CD14-positive monocyte (primary cell): ENCODE measurements at regions not wholly inside any gene's neighbourhood (a gene's known extent, or its start where the extent isn't known, plus 50 kb on each side); places are given as distances from the start of the nearest gene placed in this dataset.
A peak's percentile ranks its signal among the peaks of the same experiment; 100 is the strongest.
"Not testable (repeated sequence)": the region's sequence is repeated elsewhere in the genome, so short reads cannot be mapped to it uniquely, and the experiment has no call there.

Source experiments
- DNase-seq, 3 donors: peaks; one replicate each; pipeline ENCODE4 v3.0.0-alpha.2; 2011 to 2022
- H2AFZ ChIP-seq: 2 replicates; pipeline ENCODE4 v1.6.0; 2012; ENCODE audit warnings: mild to moderate bottlenecking, low read depth, low read length, inconsistent platforms; ENCODE audit not compliant: insufficient read depth, poor library complexity, severe bottlenecking
- H3K27ac ChIP-seq, 2 donors: 1 replicate in 1 of 2; 2 replicates in 1 of 2; pipeline ENCODE4 v1.5.1; 2012 to 2013; ENCODE audit warnings: low read length in 2 of 2, control low read depth in 1 of 2, inconsistent platforms in 1 of 2, low read depth in 1 of 2, mild to moderate bottlenecking in 1 of 2
- H3K27me3 ChIP-seq, 2 donors: one replicate each; pipeline versions ENCODE4 v1.6.0 to v1.6.1; 2011 to 2013; ENCODE audit warnings: low read length in 2 of 2; ENCODE audit not compliant: control insufficient read depth in 2 of 2, insufficient read depth in 2 of 2
- H3K36me3 ChIP-seq, 2 donors: replicated peaks in 1 of 2; 1 replicate in 1 of 2; 2 replicates in 1 of 2; pipeline versions ENCODE4 v1.5.1 to v1.6.1; 2012 to 2013; ENCODE audit warnings: low read length in 2 of 2, control low read depth in 1 of 2, inconsistent platforms in 1 of 2, mild to moderate bottlenecking in 1 of 2; ENCODE audit not compliant: insufficient read depth in 2 of 2, control insufficient read depth in 1 of 2
- H3K4me1 ChIP-seq, 2 donors: 1 replicate in 1 of 2; 2 replicates in 1 of 2; pipeline versions ENCODE4 v1.5.1 to v1.6.1; 2012 to 2013; ENCODE audit warnings: low read length in 2 of 2, control low read depth in 1 of 2, inconsistent platforms in 1 of 2, mild to moderate bottlenecking in 1 of 2, moderate library complexity in 1 of 2; ENCODE audit not compliant: insufficient read depth in 2 of 2, control insufficient read depth in 1 of 2
- H3K4me2 ChIP-seq: replicated peaks from 2 replicates; pipeline ENCODE3; 2012; ENCODE audit warnings: low read length, moderate library complexity, mild to moderate bottlenecking; ENCODE audit not compliant: poor library complexity, severe bottlenecking; ENCODE audit errors: extremely low read depth
- H3K4me3 ChIP-seq, 3 experiments: fragments of 200-600 bp in 1 of 3; sonication (generic) in 1 of 3; replicated peaks in 1 of 3; 1 replicate in 2 of 3; 2 replicates in 1 of 3; pipeline ENCODE4 v1.5.1; 2011 to 2013; ENCODE audit warnings: low read length in 3 of 3, mild to moderate bottlenecking in 3 of 3, control low read depth in 2 of 3, low read depth in 2 of 3, inconsistent platforms in 1 of 3, moderate library complexity in 1 of 3
- H3K79me2 ChIP-seq: 2 replicates; pipeline ENCODE4 v1.6.0; 2012; ENCODE audit warnings: mild to moderate bottlenecking, control low read depth, inconsistent platforms, low read length, moderate library complexity; ENCODE audit not compliant: insufficient read depth
- H3K9ac ChIP-seq: 2 replicates; pipeline ENCODE4 v1.6.0; 2017; ENCODE audit warnings: low read length, mild to moderate bottlenecking; ENCODE audit not compliant: insufficient read depth, poor library complexity, severe bottlenecking
- H3K9me3 ChIP-seq, 2 donors: replicated peaks in 1 of 2; 1 replicate in 1 of 2; 2 replicates in 1 of 2; pipeline versions ENCODE4 v1.5.1 to v1.6.1; 2012 to 2013; ENCODE audit warnings: low read length in 2 of 2, control low read depth in 1 of 2; ENCODE audit not compliant: control insufficient read depth in 1 of 2, insufficient read depth in 1 of 2
- H4K20me1 ChIP-seq: 2 replicates; pipeline ENCODE4 v1.6.0; 2012; ENCODE audit warnings: mild to moderate bottlenecking, low read length, control low read depth, moderate library complexity; ENCODE audit not compliant: insufficient read depth
- H3K27ac Mint-ChIP-seq, 7 donors: one replicate each; pipeline ENCODE4 v1.8.0; 2020; ENCODE audit warnings: mild to moderate bottlenecking in 7 of 7, mixed read lengths in 7 of 7, moderate library complexity in 6 of 7, inconsistent platforms in 2 of 7
- H3K27me3 Mint-ChIP-seq, 3 donors: one replicate each; pipeline ENCODE4 v1.8.0; 2021 to 2022; ENCODE audit warnings: low read depth in 3 of 3, mild to moderate bottlenecking in 3 of 3, mixed read lengths in 3 of 3, moderate library complexity in 3 of 3, inconsistent platforms in 1 of 3
- H3K36me3 Mint-ChIP-seq, 2 donors: one replicate each; pipeline ENCODE4 v1.8.0; 2020; ENCODE audit warnings: mixed read lengths in 2 of 2, inconsistent platforms in 1 of 2, mild to moderate bottlenecking in 1 of 2
- H3K4me1 Mint-ChIP-seq: one replicate; pipeline ENCODE4 v1.8.0; 2020; ENCODE audit warnings: mild to moderate bottlenecking, mixed read lengths
- H3K4me3 Mint-ChIP-seq, 2 donors: one replicate each; pipeline ENCODE4 v1.8.0; 2020; ENCODE audit warnings: mild to moderate bottlenecking in 2 of 2, mixed read lengths in 2 of 2, moderate library complexity in 1 of 2
- H3K9me3 Mint-ChIP-seq, 7 donors: one replicate each; pipeline ENCODE4 v1.8.0; 2020 to 2022; ENCODE audit warnings: mixed read lengths in 7 of 7, mild to moderate bottlenecking in 6 of 7, moderate library complexity in 6 of 7, inconsistent platforms in 2 of 7
- CTCF ChIP-seq: fragments of 200-600 bp; IDR thresholded peaks from one replicate; pipeline ENCODE4 v1.8.0; 2022; ENCODE audit warnings: antibody characterized with exemption, mild to moderate bottlenecking
- WGBS: methylation state at CpG from one replicate; pipeline ENCODE4 v1.1.5; 2013; ENCODE audit warnings: missing lambda C conversion rate; ENCODE audit not compliant: insufficient coverage; 5-methylcytosine and 5-hydroxymethylcytosine counted together
- intact Hi-C, 2 donors: fragments of 100-400 bp; cut with micrococcal nuclease; formaldehyde crosslinking; loops; one replicate each; pipeline versions ENCODE4 v1.15.0 to v1.15.1; 2023

DNA sequence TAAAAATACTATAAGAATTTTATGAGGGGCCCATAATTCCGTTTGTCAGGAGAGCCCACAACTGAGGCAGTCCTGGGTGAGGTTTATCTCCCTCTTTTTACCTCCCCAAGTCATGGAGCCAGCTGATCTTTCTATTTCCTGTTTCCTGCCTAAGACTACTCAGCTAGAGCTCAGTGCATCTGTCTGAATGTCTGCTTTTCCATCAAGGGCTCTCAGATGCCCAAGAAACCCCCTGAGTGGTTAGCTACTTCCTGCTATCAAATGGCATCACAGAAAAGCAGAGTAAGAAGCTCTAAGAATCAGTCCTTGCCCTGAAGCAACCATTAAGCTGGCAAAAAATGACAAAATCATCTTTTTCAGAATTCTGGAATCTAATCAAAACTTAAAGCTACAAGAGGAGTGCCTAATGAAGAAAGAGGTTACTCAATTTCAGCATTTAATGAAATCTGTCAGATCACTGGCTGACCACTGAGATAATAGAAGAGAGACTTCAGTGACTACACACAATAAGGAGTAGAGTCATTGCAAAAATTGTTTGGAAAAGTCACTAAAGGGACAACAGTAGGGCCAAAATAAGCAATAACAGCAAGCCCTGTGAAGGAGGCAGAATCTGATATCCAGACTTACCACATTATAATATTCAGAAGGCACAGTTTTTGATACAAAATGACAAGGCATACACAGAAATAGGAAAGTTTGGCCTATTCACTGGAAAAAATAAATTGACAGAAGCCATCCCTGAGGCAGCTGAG lies 150.1 kb downstream of the CYB561 start:
- intact Hi-C loops = no loop called here
- Mint-ChIP-seq H3K27me3 (peaks cover 0 to 2% (median 0%) of the 10 kb centered on the region in 3 donors), H3K27ac (no peak overlapping the region), H3K4me1 (no peaks in the 10 kb centered on the region), H3K36me3 (peaks cover 5% of the 10 kb centered on the region in 2 donors), H3K4me3 (no peak overlapping the region), H3K9me3 (peaks cover 11 to 28% (median 15%) of the 10 kb centered on the region in 7 donors)
- 80% methylated on average over 1 of the region's 1 CpG for WGBS
- peaks cover 4 to 9% of the 10 kb centered on the region in 2 donors for H3K9me3 ChIP-seq
- no peak for DNase-seq
- H3K4me2 ChIP-seq = no peak overlapping the region
- H3K79me2 ChIP-seq = no peaks in the 10 kb centered on the region
- no peaks in the 10 kb centered on the region for H4K20me1 ChIP-seq
- no peaks in the 10 kb centered on the region for H3K27me3 ChIP-seq
- H3K4me3 ChIP-seq = no peak overlapping the region
- H3K36me3 ChIP-seq = no peaks in the 10 kb centered on the region
- no peak for TF ChIP-seq CTCF
- no peak overlapping the region for H3K27ac ChIP-seq
- no peak overlapping the region for H2AFZ ChIP-seq
- no peak overlapping the region for H3K9ac ChIP-seq
- H3K4me1 ChIP-seq = no peaks in the 10 kb centered on the region

- H3K79me2 ChIP-seq, H4K20me1 ChIP-seq, H3K4me2 ChIP-seq, H3K4me1 Mint-ChIP-seq, H3K27me3 Mint-ChIP-seq, H3K27me3 ChIP-seq, H3K27ac ChIP-seq, H3K4me1 ChIP-seq, H3K9ac ChIP-seq, H3K36me3 ChIP-seq, H3K9me3 ChIP-seq, intact Hi-C loops, H3K4me3 ChIP-seq, DNase-seq, H3K4me3 Mint-ChIP-seq, H3K36me3 Mint-ChIP-seq, H2AFZ ChIP-seq: not testable (repeated sequence)
- WGBS = no CpG with 5 or more reads among the region's 1 CpG
- Mint-ChIP-seq H3K27ac (peak overlapping the region in 1 of 7 donors; percentile 14), H3K9me3 (peaks cover 11 to 38% (median 27%) of the 10 kb centered on the region in 7 donors)
Observed at GRCh38 chr17:63298916-63299315, 147.2 kb downstream of the CYB561 start.
